Endodermal cell (in vitro differentiated cells): ENCODE measurements at regions not wholly inside any gene's neighbourhood (a gene's known extent, or its start where the extent isn't known, plus 50 kb on each side); places are given as distances from the start of the nearest gene placed in this dataset.

Experiments used
- DNase-seq: peaks from one replicate; pipeline ENCODE4 v3.0.0-alpha.2; 2017
- H3K27ac ChIP-seq: 2 replicates; pipeline ENCODE4 v1.5.1; 2013; ENCODE audit warnings: mild to moderate bottlenecking, low read depth, low read length, moderate library complexity
- H3K27me3 ChIP-seq: 2 replicates; pipeline ENCODE4 v1.6.1; 2013; ENCODE audit warnings: mild to moderate bottlenecking, low read length, moderate library complexity; ENCODE audit not compliant: insufficient read depth, control insufficient read depth, poor library complexity, severe bottlenecking
- H3K36me3 ChIP-seq: 2 replicates; pipeline ENCODE4 v1.7.0; 2013; ENCODE audit warnings: mild to moderate bottlenecking, low read length, moderate library complexity; ENCODE audit not compliant: control insufficient read depth, insufficient read depth
- H3K4me1 ChIP-seq: one replicate; pipeline ENCODE4 v1.7.0; 2013; ENCODE audit warnings: low read length; ENCODE audit not compliant: control insufficient read depth, insufficient read depth
- H3K4me3 ChIP-seq: 2 replicates; pipeline ENCODE4 v1.5.1; 2013; ENCODE audit warnings: mild to moderate bottlenecking, low read length, moderate library complexity
- H3K9ac ChIP-seq: 2 replicates; pipeline ENCODE4 v1.6.1; 2013; ENCODE audit warnings: mild to moderate bottlenecking, low read length, moderate library complexity; ENCODE audit not compliant: poor library complexity, severe bottlenecking; ENCODE audit errors: extremely low read depth
- H3K9me3 ChIP-seq: 2 replicates; pipeline ENCODE4 v1.6.1; 2013; ENCODE audit warnings: mild to moderate bottlenecking, low read length, moderate library complexity; ENCODE audit not compliant: control insufficient read depth
- H3K27ac Mint-ChIP-seq: 2 replicates; pipeline ENCODE4 v1.8.0; 2020; ENCODE audit warnings: mixed read lengths
- H3K27me3 Mint-ChIP-seq: 2 replicates; pipeline ENCODE4 v1.8.0; 2021; ENCODE audit warnings: mild to moderate bottlenecking, mixed read lengths; ENCODE audit not compliant: insufficient read depth
- H3K36me3 Mint-ChIP-seq: 2 replicates; pipeline ENCODE4 v1.8.0; 2020; ENCODE audit warnings: low read depth, mixed read lengths
- H3K4me1 Mint-ChIP-seq: 2 replicates; pipeline ENCODE4 v1.8.0; 2020; ENCODE audit warnings: mixed read lengths
- H3K4me3 Mint-ChIP-seq: 2 replicates; pipeline ENCODE4 v1.8.0; 2020; ENCODE audit warnings: mild to moderate bottlenecking, moderate library complexity, mixed read lengths
- H3K9me3 Mint-ChIP-seq: 2 replicates; pipeline ENCODE4 v1.8.0; 2020; ENCODE audit warnings: mild to moderate bottlenecking, mixed read lengths
- CTCF ChIP-seq: fragments of 200-600 bp; sonication (generic); conservative IDR thresholded peaks from 2 replicates; pipeline ENCODE4 v1.5.0; 2021; ENCODE audit warnings: antibody characterized with exemption, mild to moderate bottlenecking
- WGBS, 2 experiments: methylation state at CpG; one replicate each; pipeline versions ENCODE4 v1.1.5 to v1.1.7; 2013; ENCODE audit warnings: missing lambda C conversion rate in 2 of 2, mixed read lengths in 1 of 2; ENCODE audit not compliant: insufficient coverage in 1 of 2, insufficient read length in 1 of 2; 5-methylcytosine and 5-hydroxymethylcytosine counted together

- Mint-ChIP-seq H3K27ac (no peak overlapping the region), H3K4me1 (no peaks in the 10 kb centered on the region), H3K27me3 (no peaks in the 10 kb centered on the region), H3K9me3 (no peaks in the 10 kb centered on the region), H3K36me3 (no peaks in the 10 kb centered on the region), H3K4me3 (no peak overlapping the region)
- no peaks in the 10 kb centered on the region for H3K4me1 ChIP-seq
- no peak for DNase-seq
- no peaks in the 10 kb centered on the region for H3K36me3 ChIP-seq
- no peak overlapping the region for H3K27ac ChIP-seq
- H3K4me3 ChIP-seq = no peak overlapping the region
- no peak for TF ChIP-seq CTCF
- H3K9ac ChIP-seq = no peak overlapping the region
- no peaks in the 10 kb centered on the region for H3K9me3 ChIP-seq
- WGBS, 2 experiments = 79% methylated on average over 2 of the region's 2 CpGs; no CpG with 5 or more reads in 1 of the 2 experiments
- H3K27me3 ChIP-seq = no peaks in the 10 kb centered on the region
These were observed 118.4 kb downstream of the BTG1 start for GRCh38 chr12:92027243-92027642.

DNA sequence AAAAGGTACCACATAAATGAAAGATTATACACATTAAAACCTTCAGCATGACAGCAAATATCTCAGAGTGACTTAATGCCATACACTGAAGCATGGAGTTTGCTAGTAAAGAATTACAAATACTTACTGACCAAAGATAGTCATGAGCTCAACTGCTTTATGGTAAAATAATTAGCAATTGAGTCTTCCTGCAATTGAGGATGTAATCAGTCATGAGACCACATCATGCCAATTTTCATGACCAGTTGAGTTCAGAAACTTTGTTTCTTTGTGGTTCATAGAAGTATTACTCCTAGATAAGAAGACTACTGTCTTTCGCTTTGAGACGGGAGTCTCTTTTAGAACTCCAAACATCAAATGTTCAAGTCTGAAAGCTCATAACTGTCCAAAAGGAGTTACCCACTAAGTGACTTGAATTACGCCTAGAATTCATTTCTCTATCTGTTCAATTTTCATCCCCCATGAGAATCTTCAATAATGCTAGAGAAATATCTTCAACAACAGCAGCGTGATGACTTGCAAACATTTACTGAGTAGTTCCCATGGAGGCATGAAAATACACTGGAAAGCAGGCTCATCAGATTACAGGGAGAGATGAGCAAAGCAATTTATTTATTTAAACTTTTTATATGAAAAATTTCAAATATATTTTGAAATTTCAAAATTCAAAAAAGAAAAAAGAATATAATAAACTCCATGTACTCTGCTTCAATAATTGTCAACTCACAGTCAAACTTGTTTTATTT, 120.0 kb downstream of the BTG1 start:
- H3K4me3 ChIP-seq = no peak overlapping the region
- Mint-ChIP-seq H3K4me1 (peaks cover 9% of the 10 kb centered on the region), H3K9me3 (no peaks in the 10 kb centered on the region), H3K27me3 (no peaks in the 10 kb centered on the region), H3K4me3 (no peak overlapping the region), H3K36me3 (no peaks in the 10 kb centered on the region), H3K27ac (no peak overlapping the region)
- H3K4me1 ChIP-seq = peaks cover 4% of the 10 kb centered on the region
- no peak for TF ChIP-seq CTCF
- H3K9ac ChIP-seq = no peak overlapping the region
- DNase-seq = no peak
- H3K27me3 ChIP-seq = no peaks in the 10 kb centered on the region
- H3K36me3 ChIP-seq = no peaks in the 10 kb centered on the region
- no peak overlapping the region for H3K27ac ChIP-seq
- no peaks in the 10 kb centered on the region for H3K9me3 ChIP-seq
- WGBS, 2 experiments = 93% methylated on average over 4 of the region's 4 CpGs

GRCh38 chr12:92022093-92022492, 123.6 kb downstream of the BTG1 start:
- Mint-ChIP-seq H3K27me3 (no peaks in the 10 kb centered on the region), H3K27ac (no peak overlapping the region), H3K9me3 (peaks cover 1% of the 10 kb centered on the region), H3K4me3 (no peak overlapping the region), H3K4me1 (peaks cover 12% of the 10 kb centered on the region), H3K36me3 (no peaks in the 10 kb centered on the region)
- Histone ChIP-seq H3K27me3 (no peaks in the 10 kb centered on the region), H3K9ac (no peak overlapping the region), H3K9me3 (no peaks in the 10 kb centered on the region), H3K4me1 (peaks cover 4% of the 10 kb centered on the region), H3K36me3 (no peaks in the 10 kb centered on the region), H3K4me3 (no peak overlapping the region), H3K27ac (no peak overlapping the region)
- WGBS, 2 experiments = no CpG with 5 or more reads among the region's 1 CpG
- no peak for DNase-seq
- TF ChIP-seq CTCF = no peak
